ENCODE measurements at regions not wholly inside any gene's neighbourhood (a gene's known extent, or its start where the extent isn't known, plus 50 kb on each side); places are given as distances from the start of the nearest gene placed in this dataset.

GRCh38 chr13:65553096-65553727 lies 1676.9 kb downstream of the PCDH9 start:
- TF ChIP-seq EZH2 (optimal IDR thresholded peaks at IDR 0.05; ENCODE audit: low read depth, low read length) = no peak
- no peak for TF ChIP-seq CTCF (IDR thresholded peaks at IDR 0.05; ENCODE audit: low read length)

Data from MM.1S (cell line).